Activated CD4-positive, CD25-positive, alpha-beta regulatory T cell treated with anti-CD3 and anti-CD28 coated beads, Interleukin-2, amount 50 U/mL, for 24 hours (primary cell): ENCODE measurements at regions not wholly inside any gene's neighbourhood (a gene's known extent, or its start where the extent isn't known, plus 50 kb on each side); places are given as distances from the start of the nearest gene placed in this dataset.
"Not testable (repeated sequence)": the region's sequence is repeated elsewhere in the genome, so short reads cannot be mapped to it uniquely, and the experiment has no call there.

Experiments
- ATAC-seq, 2 donors: fragments of 150-1000 bp; cut with Tn5 transposase; one replicate each; pipeline ENCODE4 v1.10.0; 2021; ENCODE audit warnings: mild to moderate bottlenecking in 1 of 2, moderate library complexity in 1 of 2

DNA sequence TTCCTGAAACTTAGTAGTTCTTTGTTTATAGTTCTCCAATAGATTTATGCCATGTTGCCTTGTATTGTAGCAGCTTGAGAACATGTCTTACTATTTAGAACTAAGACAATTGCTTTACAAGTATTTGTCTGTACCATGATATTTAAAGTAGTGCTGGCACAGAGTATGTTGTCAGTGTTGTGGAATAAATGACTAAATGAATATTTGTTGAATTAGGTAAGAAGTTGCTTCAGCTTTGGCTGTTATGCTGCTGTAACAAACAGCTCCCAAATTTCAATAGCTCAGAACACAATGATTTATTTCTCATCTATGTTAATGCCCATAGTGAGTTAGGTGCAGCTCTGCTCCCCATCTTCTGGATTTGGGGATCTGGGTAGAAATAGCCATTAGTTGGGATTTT is 90.2 kb upstream of the VCAM1 start:
- no peak for ATAC-seq

DNA sequence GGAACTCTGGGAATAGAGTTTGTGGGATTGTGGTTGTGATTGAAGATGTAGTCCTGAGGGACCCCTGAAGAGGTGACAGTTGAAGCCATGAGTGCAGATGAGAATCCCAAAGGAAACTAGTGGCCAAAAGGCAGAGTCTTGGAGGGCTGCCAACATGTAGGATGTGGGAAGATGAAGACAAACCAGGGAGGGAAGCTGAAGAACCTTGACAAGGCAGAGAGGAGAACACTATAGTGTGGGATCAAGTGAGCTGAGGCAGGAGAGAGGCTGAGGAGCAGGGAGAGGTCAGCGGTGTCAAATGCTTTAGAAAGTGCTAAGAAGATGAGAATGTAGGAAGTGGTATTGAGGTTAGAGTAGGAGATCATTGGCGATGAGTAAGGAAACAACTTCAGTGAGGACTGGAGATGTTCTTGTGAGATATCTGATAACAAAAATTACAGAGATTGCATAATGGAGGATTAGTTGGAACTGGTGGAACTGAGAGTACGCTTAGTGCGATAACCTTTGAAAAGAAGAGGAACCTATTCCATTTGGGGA is 88.5 kb upstream of the VCAM1 start:
- no peak for ATAC-seq

GRCh38 chr1:100642826-100643225 is 76.7 kb upstream of the VCAM1 start:
- no peak for ATAC-seq

DNA sequence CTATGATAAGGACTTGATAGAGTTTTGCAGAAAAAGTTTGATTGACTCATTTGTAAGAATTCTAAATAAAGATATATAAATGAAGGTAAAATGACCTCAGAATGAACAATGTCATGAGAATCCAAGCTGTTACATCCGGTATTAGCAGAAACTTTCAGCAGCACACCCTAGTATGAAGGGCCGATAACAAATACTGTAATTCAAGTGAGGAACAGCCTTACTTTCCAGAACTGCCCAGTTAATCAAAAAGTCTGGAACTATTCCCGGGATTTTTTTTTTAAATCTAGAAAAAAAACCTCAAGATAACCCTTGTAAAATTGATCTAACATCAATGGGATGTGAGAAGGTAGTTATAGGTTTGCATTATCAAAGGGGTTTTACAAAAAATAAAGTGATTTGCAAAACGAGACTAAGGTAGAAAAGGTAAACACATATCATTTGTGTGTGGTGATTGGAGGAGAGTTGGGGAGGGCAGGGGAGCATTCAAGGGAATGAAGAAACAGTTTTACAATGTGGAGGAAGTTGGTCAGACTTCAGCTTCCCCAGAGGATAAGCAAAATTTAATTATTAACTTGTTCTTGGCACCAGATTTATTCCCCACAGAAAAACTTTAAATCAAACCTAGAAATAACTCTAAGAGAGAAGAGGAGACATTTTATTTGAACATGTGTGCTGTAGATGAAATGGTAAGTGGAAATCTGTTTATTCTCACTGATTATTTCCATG is 75.9 kb upstream of the VCAM1 start:
- no peak for ATAC-seq

- no peak for ATAC-seq
Measured at GRCh38 chr1:100646001-100646400, 73.5 kb upstream of the VCAM1 start.

GRCh38 chr1:100649146-100649545 is 70.4 kb upstream of the VCAM1 start:
- ATAC-seq = no peak

- no peak for ATAC-seq
Measured at GRCh38 chr1:100657876-100658715, 61.4 kb upstream of the VCAM1 start.

- ATAC-seq = no peak
Measured at GRCh38 chr1:100658716-100659026, 60.9 kb upstream of the VCAM1 start.

DNA sequence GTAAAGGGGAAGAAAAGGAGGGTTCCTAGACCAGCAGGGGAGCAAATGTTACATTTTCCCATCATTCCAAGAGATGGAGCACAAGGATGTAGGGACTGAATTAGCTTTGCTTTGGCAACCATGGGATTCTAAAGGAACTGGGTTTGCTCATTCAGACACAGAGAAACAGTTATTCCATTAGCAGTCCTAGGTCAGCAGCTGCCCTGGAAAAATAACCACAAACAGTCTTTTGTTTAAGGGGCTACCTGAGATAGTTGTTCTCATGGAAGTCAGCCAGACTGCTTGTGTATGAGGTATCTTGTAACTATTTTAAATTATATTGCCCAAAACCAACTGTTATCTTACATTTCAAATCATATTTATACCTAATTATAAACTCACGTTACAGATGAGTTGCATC is 58.4 kb upstream of the VCAM1 start:
- no peak for ATAC-seq

GRCh38 chr1:100668494-100668893 is 51.0 kb upstream of the VCAM1 start:
- not testable (repeated sequence) for ATAC-seq
